NOMO-1 treated with dmso at 0.1 percent for 144 hours (cell line): ENCODE measurements at regions not wholly inside any gene's neighbourhood (a gene's known extent, or its start where the extent isn't known, plus 50 kb on each side); places are given as distances from the start of the nearest gene placed in this dataset.
"Not testable (repeated sequence)": the region's sequence is repeated elsewhere in the genome, so short reads cannot be mapped to it uniquely, and the experiment has no call there.

Source experiments
- DNase-seq: peaks from one replicate; lab custom pipeline; 2025; ENCODE audit not compliant: unreplicated experiment; lab: John Stamatoyannopoulos, UW

GRCh38 chr6:137799950-137800568, 67.0 kb upstream of the TNFAIP3 start:
- no peak for DNase-seq

GRCh38 chr6:137800762-137801161, 66.3 kb upstream of the TNFAIP3 start:
- DNase-seq: no peak

DNA sequence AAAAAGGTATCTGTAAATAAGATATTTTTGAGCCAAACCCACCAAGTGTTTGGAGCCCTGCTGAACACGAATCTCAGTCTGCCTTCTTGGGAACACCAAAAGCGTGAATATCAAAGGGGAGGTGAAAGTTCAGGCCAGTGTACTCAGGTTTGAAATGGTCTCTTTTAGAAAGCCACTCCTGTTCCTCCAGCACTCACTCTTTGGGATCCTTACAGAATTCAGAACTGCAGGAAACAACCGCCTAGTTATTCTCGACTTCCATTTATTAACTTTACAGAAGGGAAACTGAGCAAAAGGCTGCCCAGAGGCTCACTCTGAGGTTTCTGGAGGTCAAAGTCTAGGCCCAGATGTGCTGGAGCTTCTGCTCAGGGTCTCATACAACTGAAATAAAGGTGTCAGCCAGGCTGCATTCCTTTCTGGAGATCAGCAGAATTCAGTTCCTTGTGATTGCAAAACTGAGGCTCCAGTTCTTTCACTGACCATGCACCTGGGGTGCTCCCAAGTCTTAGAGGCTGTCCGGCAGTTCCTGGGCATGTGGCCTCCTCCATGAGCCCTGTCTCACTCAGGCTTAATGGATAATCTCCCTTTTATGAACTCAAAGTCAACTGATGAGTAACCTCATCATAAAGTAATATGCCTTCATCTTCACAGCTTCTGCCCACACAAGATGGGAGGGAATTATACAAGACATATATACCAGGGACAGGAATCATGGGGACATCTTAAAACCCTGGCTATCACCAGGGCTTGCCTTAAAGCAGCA, 65.5 kb upstream of the TNFAIP3 start:
- no peak for DNase-seq

- no peak for DNase-seq
Measured at GRCh38 chr6:137802408-137803182, 64.5 kb upstream of the TNFAIP3 start.

DNA sequence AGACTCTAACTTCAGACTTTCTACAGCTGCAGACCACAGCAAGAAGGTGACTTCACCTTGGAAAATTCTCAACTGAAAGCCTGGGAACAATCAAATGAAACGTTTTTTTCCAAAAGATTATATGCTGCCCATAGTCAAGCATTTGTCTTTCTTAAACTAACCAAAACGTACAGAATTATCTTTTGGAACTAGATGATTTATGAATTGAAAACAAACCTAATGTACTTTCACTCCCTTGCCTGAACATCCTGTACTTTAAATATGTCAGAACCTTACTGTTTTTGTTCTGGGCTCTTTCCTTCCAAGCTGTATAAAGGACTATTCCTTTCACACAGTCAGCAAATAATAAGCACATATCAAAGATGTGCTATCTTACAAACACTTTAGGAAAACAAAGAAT, 62.4 kb upstream of the TNFAIP3 start:
- no peak for DNase-seq

DNA sequence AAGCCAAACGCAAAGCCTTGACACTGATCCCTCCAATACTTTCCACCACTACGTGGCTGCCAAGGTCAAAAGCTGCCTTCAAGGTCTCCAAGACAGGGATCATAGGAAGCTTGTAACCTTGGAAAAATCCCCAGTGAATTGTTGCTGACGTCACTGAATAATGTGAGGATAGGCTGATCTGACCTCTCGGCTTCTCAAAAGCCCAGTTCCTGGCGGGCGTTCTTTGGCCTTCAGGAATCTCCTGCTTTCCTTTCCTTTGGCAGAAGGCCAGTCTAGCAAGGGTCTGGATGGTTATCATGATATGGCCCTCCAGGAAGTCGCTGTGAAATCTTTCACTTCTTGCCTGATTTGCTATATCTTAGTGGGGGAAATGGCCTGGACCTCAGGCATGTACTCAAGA, 61.4 kb upstream of the TNFAIP3 start:
- DNase-seq: no peak

- DNase-seq: no peak
Measured at GRCh38 chr6:137806914-137807682, 60.0 kb upstream of the TNFAIP3 start.

- no peak for DNase-seq
Measured at GRCh38 chr6:137808191-137808590, 58.9 kb upstream of the TNFAIP3 start.

- no peak for DNase-seq
Measured at GRCh38 chr6:137808836-137809315, 58.2 kb upstream of the TNFAIP3 start.

GRCh38 chr6:137809895-137810553, 57.0 kb upstream of the TNFAIP3 start:
- DNase-seq: not testable (repeated sequence)

GRCh38 chr6:137810554-137811120, 56.4 kb upstream of the TNFAIP3 start:
- DNase-seq: no peak

GRCh38 chr6:137811121-137811915, 55.7 kb upstream of the TNFAIP3 start:
- DNase-seq: peak; percentile 80

- DNase-seq: peak; percentile 31
Measured at GRCh38 chr6:137811916-137812553, 55.0 kb upstream of the TNFAIP3 start.

DNA sequence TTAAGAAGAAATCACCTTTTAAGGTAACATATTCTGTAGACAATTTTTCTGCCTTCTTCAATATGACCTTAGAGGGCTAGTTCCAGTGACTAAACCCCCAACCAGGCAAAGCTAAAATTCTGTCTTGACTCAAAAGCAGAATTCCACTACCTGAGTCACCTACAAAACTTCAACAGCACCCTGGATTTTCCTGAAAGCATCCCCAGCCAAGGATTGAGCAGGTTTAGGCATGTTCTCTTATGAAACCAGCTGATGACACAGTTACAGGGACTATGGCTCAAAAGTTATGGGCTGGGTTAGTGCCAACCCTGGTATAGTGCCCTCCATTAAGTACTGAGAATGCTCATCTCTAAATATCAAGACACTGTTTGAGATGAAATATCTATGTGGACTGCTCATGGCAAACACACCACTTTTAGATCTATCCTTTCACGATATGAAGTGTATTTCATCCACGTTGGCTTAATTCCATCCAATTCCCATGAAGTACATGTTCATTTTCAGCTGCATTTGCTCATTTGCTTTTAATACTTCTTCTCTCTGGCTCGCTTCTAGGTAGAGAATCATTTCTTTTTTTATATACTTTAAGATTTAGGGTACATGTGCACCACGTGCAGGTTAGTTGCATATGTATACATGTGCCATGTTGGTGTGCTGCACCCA, 53.6 kb upstream of the TNFAIP3 start:
- DNase-seq: no peak

- DNase-seq: not testable (repeated sequence)
Measured at GRCh38 chr6:137814030-137814429, 53.0 kb upstream of the TNFAIP3 start.

- DNase-seq: no peak
Measured at GRCh38 chr6:137815692-137816091, 51.4 kb upstream of the TNFAIP3 start.

- no peak for DNase-seq
Measured at GRCh38 chr6:137816133-137816579, 50.9 kb upstream of the TNFAIP3 start.
